Left cardiac atrium (tissue), 4 donors: ENCODE measurements at regions not wholly inside any gene's neighbourhood (a gene's known extent, or its start where the extent isn't known, plus 50 kb on each side); places are given as distances from the start of the nearest gene placed in this dataset.
A peak's percentile ranks its signal among the peaks of the same experiment; 100 is the strongest.

Experiments
- ATAC-seq, 2 donors: fragments of 200-7000 bp; cut with Tn5 transposase; one replicate each; pipeline ENCODE4 v1.9.1; 2020; ENCODE audit warnings: mild to moderate bottlenecking in 2 of 2, moderate library complexity in 2 of 2
- DNase-seq: peaks from one replicate; pipeline ENCODE4 v3.0.0-alpha.2; 2020
- intact Hi-C, 2 donors: fragments of 100-400 bp; cut with DNase I; formaldehyde crosslinking; loops; one replicate each; pipeline versions ENCODE4 v1.14.1 to v1.15.1; 2022 to 2023
- donor health status: DM: no; HTN: yes; CAD: no.
- donor health status: DM: no; HTN: yes; CAD: no; lungs with severe emphysema.
- donor health status: DM: yes; HTN: yes; CAD: no.
- donor health status: Dilated cardiomyopathy.

DNA sequence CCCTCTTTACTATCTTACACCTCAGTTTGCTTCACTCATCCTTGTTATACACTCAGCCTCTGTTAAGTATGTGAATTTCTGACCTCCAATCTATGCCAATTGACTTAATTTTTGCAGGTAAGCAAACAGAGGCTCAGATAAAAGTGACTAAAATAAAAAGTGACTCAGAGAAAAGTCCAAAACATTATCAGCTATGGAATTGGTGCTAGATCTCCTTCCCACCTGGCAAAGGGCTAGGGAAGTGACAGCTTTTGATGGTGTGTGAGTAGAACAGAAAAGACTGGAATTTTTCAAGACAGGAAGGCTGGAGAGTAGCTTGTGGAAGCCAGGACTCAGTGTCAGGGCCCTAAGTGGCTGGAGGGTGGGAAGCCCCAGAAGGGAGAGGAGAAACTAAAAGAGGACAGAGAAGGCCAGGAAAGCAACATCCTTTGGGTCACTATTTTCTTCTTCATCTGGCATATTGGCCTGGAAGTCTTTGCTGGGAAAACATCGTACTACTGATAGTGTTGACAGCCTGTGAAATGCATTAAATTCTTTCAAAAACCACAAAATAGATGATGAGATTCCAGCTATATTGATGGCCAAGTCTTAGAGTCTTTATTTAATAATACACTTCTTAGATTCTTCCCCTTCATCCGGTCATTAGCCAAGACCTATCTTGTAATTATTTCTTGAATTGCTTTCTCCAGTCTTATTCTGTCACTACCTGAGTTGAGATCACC is 392.8 kb downstream of the RAPGEF2 start:
- intact Hi-C loops: no loop called here
- DNase-seq (no peak), ATAC-seq (peak in 1 of 2 donors; percentile 19)

DNA sequence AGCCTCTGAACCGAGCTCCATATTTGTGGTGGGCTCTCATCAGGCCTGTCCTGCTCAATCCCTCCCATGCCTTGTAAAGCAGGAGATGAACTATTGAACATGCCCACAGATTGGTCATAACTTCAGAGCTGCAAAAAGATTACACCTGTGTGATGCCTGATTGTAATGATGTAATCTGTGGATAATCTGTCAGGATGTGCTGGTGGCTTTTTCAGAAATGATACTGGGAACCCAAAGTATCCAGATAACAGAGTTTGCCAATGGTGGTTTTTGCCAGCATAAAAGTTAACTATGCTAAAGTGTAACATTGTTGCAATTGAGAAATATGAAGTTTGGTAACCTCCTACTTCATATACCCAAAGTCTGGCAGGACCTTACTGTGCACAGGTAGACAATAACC is 393.4 kb downstream of the RAPGEF2 start:
- intact Hi-C loops: no loop called here
- no peak for ATAC-seq
- DNase-seq: no peak

DNA sequence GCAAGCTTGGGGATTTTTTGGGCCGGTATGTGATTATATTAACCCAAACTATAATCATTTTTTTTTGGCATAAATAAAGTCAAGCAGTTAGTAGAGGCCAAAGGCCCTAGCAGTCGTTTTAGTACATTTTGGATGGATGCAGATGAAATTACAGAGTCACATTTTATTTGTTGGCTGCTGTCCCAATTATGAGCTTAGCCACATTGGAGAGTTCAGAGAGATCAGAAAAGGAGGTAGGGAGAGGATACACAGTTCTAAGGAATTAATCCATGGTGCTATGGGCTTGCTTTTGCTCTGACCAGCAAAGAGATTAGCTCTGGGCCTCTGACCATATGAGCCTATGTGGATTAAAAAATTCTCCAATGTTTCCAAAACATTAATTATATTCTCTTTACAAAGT is 395.1 kb downstream of the RAPGEF2 start:
- DNase-seq (no peak), ATAC-seq (no peak)
- intact Hi-C loops: no loop called here

DNA sequence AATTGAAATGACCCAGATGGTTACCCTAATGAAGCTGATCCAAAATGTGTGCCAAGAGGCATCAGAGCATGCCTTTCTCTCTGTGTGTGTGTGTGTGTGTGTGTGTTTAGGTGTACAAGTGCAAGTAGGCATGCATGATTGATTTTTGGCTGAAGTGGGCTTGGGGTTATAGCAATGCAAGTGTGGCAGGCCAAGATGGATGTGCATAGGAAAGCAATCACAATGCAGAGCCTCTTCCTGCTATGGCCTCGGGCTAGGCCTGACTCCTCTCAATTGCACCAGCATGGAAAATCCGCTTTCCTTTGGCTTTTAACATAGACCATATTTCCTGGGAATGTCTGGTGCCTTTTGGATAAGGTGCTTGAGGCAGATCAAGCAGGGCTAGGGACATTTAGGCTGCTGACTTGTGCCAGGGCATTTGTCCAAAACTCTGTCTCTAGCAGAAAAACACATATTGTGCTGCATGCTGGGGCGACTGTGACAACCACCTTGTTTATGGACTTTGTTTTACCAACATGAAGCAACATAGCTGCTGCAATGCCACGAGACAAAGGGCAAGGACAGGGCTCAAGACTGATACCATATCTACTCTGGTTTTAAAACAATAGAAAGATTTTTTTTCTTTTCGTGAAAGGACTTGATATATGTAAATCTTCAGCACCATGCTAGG is 395.7 kb downstream of the RAPGEF2 start:
- no peak for ATAC-seq
- intact Hi-C loops: no loop called here
- no peak for DNase-seq

DNA sequence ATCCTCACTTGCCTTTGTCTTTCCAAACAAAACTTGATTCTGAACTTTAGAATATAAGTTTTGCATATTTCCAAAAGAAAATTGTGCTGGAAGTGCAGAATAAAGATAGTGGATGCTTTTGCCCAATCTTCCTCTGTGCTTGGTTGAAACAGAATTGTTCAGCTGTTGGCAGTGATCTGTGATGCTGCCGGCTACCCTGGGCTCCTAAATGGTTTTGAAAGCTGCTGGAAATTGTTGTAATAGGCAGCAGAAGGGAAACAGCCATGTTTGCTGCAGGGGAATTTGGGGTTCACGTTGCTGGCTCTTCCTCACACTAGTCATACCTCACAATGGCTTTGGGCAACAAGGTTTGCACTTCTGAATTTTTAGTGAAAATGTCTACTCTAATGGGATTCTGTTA is 398.0 kb downstream of the RAPGEF2 start:
- intact Hi-C loops: no loop called here
- DNase-seq: no peak
- ATAC-seq: no peak

DNA sequence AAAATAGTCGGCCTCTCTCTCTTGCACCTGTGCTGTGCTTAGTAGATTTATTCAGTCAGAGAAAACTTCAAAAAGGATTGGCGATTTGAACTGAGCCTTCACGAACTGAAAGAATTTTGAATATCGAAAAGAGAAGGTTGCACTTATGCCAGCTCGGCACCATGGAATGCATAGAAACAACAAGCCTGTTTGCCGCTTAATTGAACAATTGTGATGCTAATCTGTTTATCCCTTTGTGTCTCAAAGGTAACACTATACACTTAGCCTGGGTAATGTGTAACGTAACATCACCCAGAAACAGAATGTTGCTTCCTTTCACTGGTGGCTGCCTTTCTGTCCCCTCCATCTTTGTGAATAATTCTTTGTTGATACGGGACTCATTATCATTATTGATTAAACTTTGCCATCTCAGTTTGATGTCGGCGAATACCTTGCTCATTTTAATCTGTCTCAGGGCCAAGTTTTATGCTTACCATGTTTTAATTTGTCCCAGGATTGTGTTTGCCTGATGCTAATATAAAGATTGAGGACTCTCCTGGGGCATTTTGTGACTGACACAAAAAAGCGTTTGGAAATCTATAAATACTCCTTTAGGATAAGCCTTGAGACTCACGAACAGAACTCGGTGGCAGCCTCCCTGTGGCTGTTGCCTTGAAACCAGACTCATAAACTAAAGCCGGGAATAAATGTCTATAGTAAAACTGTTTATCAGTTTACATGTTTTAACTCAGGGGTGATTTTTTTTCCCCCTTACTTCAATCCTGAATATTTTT is 400.5 kb downstream of the RAPGEF2 start:
- intact Hi-C loops: no loop called here

DNA sequence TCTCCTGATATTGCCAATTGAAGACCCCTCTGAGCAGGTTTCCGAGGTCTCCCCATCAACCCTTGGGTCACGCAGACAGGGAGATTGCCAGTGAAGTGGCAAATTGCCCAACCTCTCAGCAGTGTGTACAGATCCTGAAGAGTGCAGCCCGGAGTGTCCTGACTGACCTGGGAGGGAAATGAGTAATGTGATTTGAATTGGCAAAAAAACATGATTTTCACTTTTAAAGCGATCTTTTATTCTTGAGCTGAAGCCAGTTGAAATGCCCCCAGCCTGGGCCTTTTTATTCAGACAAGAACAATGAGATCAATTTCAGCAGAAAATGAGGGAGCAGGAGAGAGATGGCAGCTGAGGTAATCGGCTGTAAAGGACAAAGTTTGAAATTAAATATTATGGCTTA is 401.8 kb downstream of the RAPGEF2 start:
- DNase-seq: no peak
- ATAC-seq: no peak
- intact Hi-C loops: no loop called here

More for the DNA sequence above, 400.5 kb downstream of the RAPGEF2 start:
- DNase-seq (no peak), ATAC-seq (no peak)

DNA sequence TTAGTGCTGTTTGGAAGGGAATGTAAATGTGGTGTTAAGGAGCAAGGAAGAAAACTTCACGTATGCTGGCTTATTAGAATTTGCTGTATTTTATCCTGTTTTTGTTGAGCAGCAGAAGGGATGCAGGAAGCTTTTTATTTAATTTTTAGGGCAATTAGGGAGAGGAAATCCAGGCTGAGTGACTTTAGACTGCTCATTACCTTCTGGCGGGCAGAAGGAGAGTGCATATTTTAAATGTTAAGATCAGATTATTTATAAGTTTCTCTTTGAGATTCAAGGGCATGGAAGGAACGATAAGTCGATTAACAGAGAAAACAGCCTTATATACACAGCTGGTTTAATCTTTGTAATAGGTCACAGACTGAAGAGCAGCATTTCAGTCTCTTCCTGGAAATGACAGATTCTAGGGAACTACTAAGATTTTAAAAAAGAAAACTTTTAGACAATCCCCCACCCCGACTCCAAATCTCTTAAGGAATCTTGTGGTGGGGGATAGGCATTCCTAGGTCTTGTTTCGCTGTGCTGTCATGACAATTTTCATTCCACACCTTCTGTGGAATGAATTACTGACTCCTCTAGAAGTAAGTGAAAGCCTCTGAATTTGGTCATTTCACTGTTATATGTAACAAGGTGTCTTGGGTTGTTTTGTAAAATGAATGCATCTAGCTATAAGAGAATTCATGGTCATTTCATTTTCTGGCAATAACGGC is 402.5 kb downstream of the RAPGEF2 start:
- DNase-seq (no peak), ATAC-seq (no peak)
- intact Hi-C loops: no loop called here

DNA sequence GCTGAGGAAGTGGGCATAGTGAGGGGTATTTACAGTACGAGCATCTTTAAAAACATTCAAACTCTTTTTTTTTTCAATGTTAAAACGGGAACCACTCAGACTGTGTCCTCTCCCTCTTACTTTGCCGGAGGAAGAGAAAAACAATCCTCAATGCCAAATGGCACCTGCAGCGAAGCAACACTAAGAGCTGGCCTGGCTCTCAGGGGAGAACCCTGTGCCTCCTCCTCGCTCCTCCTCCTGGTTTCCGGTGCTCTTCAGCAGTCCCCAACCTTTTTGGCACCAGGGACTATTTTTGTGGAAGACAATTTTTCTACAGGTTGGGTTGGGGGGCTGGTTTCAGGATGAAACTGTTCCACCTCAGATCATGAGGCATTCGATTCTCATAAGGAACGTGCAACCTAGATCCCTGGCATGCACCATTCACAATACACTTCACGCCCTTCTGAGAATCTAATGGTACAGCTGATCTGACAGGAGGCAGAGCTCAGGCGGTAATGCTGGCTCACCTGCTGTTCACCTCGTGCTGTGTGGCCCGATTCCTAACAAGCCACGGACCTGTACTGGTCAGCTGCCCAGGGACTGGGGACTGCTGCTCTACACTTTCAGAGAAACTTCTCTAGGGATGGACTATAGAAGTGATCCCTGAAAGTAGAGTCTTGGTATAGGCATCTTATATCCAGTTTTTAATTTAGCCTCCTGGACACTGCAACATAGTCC is 404.1 kb downstream of the RAPGEF2 start:
- ATAC-seq (no peak), DNase-seq (no peak)
- intact Hi-C loops: no loop called here

DNA sequence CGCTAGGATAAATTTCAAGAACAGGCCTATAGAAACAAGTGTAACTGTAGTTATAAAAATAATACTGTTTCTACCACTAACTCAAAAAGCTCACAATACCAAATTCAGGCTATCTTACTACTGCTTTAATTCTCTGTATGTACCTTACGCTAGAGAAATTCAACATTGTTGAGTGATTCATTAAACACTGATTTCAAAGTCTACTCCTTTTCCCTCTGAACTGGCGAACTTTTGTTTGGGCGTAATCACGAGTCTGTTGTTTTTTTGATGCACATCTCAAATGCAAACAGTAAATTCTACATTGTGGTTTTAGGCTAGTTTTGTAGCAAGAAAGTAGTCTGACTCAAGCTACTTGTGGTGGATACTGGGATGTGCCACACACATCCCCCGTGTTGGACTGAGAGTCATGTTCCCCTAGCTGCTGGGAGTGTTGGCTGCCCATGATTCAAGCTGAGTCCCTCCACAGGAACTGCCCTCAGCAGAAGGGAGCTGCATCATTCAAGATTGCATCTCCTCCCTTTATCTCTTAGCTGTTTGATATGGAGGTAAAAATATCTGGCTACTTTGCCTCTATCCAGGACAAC is 406.1 kb downstream of the RAPGEF2 start:
- intact Hi-C loops: no loop called here
- ATAC-seq (no peak), DNase-seq (no peak)

DNA sequence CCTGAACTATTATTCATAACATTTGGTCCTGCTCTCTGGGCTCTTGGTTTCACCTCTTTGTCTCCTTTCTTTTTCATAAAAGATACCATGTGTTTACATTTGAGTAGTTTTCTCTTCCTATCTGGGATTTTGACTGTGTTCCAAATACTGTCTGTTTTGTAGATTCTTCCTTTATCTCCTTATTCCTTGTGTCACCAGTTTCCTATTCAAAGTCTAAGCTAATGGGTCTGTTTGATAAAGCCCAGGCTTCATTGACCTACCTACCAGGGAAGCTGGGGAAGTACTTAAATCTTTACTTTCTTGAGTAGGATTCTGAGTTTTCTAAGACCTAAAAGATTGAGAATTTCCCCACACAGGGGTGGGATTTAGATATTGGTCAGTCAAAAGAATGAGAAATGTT is 409.5 kb downstream of the RAPGEF2 start:
- no peak for ATAC-seq

DNA sequence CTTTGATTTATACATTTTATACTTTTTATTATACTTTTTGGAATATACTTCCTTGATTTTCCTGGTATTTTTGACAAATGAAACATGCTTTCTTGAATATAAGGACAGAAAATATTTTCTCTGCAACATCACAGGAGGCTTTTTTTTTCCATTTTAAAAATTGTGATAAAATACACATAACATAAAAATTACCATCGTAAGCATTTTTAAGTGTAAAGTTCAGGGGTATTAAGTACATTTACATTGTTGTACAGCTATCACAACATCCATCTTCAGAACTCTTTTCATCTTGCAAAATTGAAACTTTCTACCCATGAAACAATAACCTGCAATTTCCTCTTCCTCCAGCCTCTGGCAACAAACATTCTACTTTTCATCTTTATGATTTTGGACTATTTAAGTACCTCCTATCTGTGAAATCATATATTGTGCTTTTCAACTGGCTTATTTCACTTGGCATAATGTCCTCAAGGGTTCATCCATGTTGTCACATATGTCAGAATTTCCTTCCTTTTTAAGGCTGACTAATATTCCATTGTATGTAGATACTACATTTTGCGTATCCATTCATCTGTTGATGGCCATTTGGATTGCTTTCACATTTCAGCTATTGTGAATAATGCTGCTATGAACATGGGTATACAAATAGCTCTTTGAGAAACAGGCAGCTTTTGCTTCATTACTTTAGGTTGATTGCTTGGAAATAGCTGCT is 412.6 kb downstream of the RAPGEF2 start:
- ATAC-seq (no peak), DNase-seq (no peak)
- intact Hi-C loops: no loop called here

More for the DNA sequence above, 409.5 kb downstream of the RAPGEF2 start:
- intact Hi-C loops: no loop called here
- DNase-seq: no peak

DNA sequence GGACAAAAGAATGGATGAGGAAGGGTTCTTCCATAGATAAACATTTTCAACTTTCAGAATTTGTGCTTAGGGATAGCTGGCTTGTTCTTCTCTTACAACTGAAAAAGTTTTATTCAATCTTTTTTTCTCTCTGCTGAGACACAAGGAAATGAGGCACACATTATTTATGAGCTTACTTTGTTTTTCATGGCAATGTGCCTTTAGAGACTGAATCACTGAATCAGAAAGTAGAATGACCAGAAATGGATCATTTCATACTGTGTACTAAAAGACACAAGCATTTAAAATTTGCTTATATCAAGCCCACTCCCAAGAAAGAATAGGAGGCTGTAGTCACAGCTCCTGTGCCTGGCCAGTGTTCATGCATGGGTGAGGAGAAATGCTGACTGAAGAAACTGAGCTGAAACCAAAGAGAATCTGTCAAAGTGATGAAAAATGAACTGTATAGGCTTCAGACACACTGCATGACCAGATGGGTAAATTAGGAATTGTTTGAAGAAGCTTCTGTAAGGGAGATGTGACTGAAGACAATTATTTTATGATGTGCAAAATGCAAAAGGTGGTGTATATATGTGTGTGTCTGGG is 413.8 kb downstream of the RAPGEF2 start:
- DNase-seq (no peak), ATAC-seq (no peak)
- intact Hi-C loops: no loop called here

DNA sequence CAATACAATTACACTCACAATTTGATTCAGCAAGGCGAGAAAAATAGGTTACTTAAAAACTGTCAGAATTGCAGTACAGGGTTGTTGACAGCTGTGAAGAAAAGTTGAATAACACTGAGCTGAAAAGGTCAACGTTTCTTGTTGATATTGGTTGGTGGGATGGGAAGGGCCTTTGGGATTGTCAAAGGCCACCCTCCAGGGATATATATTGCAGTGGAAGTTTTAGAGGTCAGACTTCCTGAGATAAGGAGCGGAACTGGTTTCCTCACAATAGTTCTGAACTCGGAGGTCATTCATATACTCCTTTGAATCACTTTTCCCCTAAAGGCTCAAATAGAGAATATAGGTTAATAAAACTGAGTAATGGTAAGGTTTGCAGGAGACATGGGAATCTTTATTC is 417.2 kb downstream of the RAPGEF2 start:
- DNase-seq: no peak
- ATAC-seq: no peak
- intact Hi-C loops: no loop called here

DNA sequence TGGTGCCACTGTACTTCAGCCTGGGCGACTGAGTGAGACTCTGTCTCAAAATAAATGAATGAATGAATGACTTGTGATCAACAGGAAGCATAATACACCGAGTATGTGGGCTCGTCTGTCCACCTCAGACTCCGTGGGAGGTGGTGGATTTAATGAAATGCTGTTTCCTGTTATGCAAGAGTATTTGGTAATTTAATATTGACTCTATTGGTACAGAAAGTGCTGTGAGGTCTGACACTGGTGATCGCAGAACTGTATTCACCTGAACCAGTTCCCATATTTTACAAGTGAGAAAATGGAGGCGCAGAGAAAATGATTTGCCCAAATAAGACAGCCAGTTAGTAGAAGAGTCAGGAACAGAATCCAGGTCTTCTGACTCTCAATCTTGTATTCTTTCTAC is 423.3 kb downstream of the RAPGEF2 start:
- DNase-seq (no peak), ATAC-seq (no peak)
- intact Hi-C loops: no loop called here

DNA sequence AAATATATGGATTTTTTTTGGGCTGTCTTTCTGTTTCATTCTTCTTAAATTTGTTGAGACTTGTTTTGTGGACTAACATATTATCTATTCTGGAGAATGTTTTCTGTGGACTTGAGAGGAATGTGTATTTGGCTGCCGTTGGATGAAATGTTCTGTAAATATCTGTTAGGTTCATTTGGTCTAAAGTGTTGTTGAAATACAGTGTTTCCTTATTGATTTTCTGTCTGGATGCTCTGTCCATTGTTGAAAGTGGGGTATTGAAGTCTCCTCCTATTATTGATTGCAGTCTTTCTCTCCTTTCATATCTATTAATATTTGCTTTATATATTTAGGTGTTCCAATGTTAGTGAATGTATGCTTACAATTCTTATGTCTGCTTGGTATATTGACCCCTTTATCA is 431.8 kb downstream of the RAPGEF2 start:
- intact Hi-C loops: no loop called here

DNA sequence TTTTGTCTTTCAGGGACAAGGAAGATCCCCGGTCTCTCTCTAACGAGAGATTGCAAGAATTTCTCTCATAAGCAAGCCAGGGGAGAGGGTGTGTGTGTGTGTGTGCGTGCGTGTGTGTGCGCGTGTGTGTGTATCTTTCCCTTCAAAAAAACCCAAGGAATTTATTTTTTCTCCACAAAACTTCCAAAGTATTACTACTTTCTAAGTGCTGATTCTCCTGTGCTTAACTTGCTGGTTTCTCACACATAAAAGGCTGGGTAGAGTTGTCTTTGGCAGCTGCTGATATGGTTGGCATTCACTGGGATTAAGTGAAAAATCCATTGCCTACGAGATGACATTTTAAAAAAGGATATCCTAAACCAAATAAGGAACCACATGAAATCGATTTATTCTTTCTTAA is 435.7 kb downstream of the RAPGEF2 start:
- DNase-seq (no peak), ATAC-seq (no peak)
- intact Hi-C loops: no loop called here

More for the DNA sequence above, 431.8 kb downstream of the RAPGEF2 start:
- DNase-seq: no peak
- no peak for ATAC-seq

DNA sequence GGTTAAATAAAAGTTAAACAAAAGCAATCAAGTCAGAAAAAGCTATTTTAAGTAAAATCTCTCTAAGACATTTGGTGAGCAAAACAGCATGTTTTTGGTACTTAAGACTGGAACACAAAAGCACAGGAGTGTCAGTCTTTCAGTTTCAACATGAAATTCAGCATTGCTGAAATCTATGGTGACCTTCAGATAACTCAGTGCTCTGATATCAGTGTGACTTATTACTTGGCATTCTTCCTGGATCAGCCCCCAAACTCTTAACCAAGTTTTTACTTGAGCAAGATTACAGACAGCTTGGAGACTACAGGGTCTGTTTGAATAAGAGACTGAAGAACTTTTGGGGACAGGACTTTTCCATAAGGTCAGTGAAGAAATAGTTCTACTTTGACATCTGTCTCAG is 437.2 kb downstream of the RAPGEF2 start:
- intact Hi-C loops: no loop called here
- DNase-seq (no peak), ATAC-seq (no peak)
